Gastrocnemius medialis (tissue), 4 donors: ENCODE measurements at regions not wholly inside any gene's neighbourhood (a gene's known extent, or its start where the extent isn't known, plus 50 kb on each side); places are given as distances from the start of the nearest gene placed in this dataset.

Source experiments
- ATAC-seq, 2 donors: fragments of 150-250 bp; one replicate each; pipeline ENCODE4 v1.9.1; 2016
- DNase-seq, 2 donors: peaks; one replicate each; pipeline ENCODE4 v3.0.0-alpha.2; 2019
- H3K27ac ChIP-seq, 4 donors: fragments of 200-600 bp; sonication (generic); 1 replicate in 1 of 4; 2 replicates in 3 of 4; pipeline ENCODE4 v1.5.1; 2016 to 2018; ENCODE audit warnings: mild to moderate bottlenecking in 2 of 4, moderate library complexity in 1 of 4
- H3K27me3 ChIP-seq, 3 donors: fragments of 200-600 bp; sonication (generic) in 2 of 3; 1 replicate in 1 of 3; 2 replicates in 2 of 3; pipeline versions ENCODE4 v1.5.1 to v1.6.0; 2016 to 2019; ENCODE audit warnings: mild to moderate bottlenecking in 1 of 3, moderate library complexity in 1 of 3
- H3K36me3 ChIP-seq, 2 donors: fragments of 200-600 bp; sonication (generic) in 1 of 2; one replicate each; pipeline ENCODE4 v1.5.1; 2017 to 2018
- H3K4me1 ChIP-seq, 2 donors: fragments of 200-600 bp; sonication (generic) in 1 of 2; one replicate each; pipeline ENCODE4 v1.5.1; 2016 to 2017; ENCODE audit warnings: mild to moderate bottlenecking in 2 of 2
- H3K4me3 ChIP-seq, 4 donors: fragments of 200-600 bp; sonication (generic) in 3 of 4; 1 replicate in 1 of 4; 2 replicates in 3 of 4; pipeline ENCODE4 v1.5.1; 2016 to 2019; ENCODE audit warnings: mild to moderate bottlenecking in 2 of 4
- H3K9me3 ChIP-seq, 3 donors: fragments of 200-600 bp; sonication (generic) in 2 of 3; 1 replicate in 1 of 3; 2 replicates in 2 of 3; pipeline ENCODE4 v1.5.1; 2016 to 2019
- CTCF ChIP-seq, 5 experiments: fragments of 450-650 bp in 3 of 5; fragments of 200-600 bp in 2 of 5; sonication (generic) in 2 of 5; IDR thresholded peaks in 4 of 5; conservative IDR thresholded peaks in 1 of 5; 1 replicate in 4 of 5; 2 replicates in 1 of 5; pipeline ENCODE4 v1.5.1; 2016 to 2019; ENCODE audit warnings: antibody characterized with exemption in 5 of 5, mild to moderate bottlenecking in 3 of 5, moderate library complexity in 3 of 5
- POLR2A ChIP-seq, 2 donors: fragments of 450-650 bp; IDR thresholded peaks; one replicate each; pipeline ENCODE4 v1.6.1; 2017; ENCODE audit warnings: antibody characterized with exemption in 2 of 2, mild to moderate bottlenecking in 2 of 2, moderate library complexity in 2 of 2
- in situ Hi-C, 4 donors: fragments of 200-750 bp; cut with MboI; loops; one replicate each; pipeline versions ENCODE4 v1.15.0 to v1.8.0; 2017; ENCODE audit warnings: low sequenced_read_pairs in 4 of 4
- intact Hi-C: fragments of 100-400 bp; cut with DNase I; formaldehyde crosslinking; loops from one replicate; pipeline ENCODE4 v1.15.1; 2023; ENCODE audit warnings: low total_unique reads

- Histone ChIP-seq H3K27me3 (no peaks in the 10 kb centered on the region), H3K27ac (no peak overlapping the region), H3K4me1 (peaks cover 0 to 5% of the 10 kb centered on the region in 2 donors), H3K36me3 (no peaks in the 10 kb centered on the region), H3K9me3 (no peaks in the 10 kb centered on the region), H3K4me3 (no peak overlapping the region)
- TF ChIP-seq CTCF (IDR thresholded peaks at IDR 0.05 in 4 of 5, conservative IDR thresholded peaks at IDR 0.05 in 1 of 5) (no peak), POLR2A (IDR thresholded peaks at IDR 0.05) (no peak)
- ATAC-seq, result no peak
- in situ Hi-C loops (no loop called here), intact Hi-C loops (no loop called here)
- no peak for DNase-seq
Observed at GRCh38 chr2:103025056-103025455, 263.2 kb downstream of the TMEM182 start.

- Histone ChIP-seq H3K9me3 (no peaks in the 10 kb centered on the region), H3K4me3 (no peak overlapping the region), H3K27me3 (no peaks in the 10 kb centered on the region), H3K27ac (no peak overlapping the region), H3K36me3 (no peaks in the 10 kb centered on the region), H3K4me1 (peaks cover 0 to 5% of the 10 kb centered on the region in 2 donors)
- DNase-seq (no peak), ATAC-seq (no peak)
- TF ChIP-seq CTCF (IDR thresholded peaks at IDR 0.05 in 4 of 5, conservative IDR thresholded peaks at IDR 0.05 in 1 of 5) (no peak), POLR2A (IDR thresholded peaks at IDR 0.05) (no peak)
- in situ Hi-C loops (no loop called here), intact Hi-C loops (no loop called here)
Observed at GRCh38 chr2:103028181-103028580, 266.4 kb downstream of the TMEM182 start.
